ENCODE measurements at regions not wholly inside any gene's neighbourhood (a gene's known extent, or its start where the extent isn't known, plus 50 kb on each side); places are given as distances from the start of the nearest gene placed in this dataset.

- H2AFZ ChIP-seq (ENCODE audit: low read length) = no peak overlapping the region
- CTCF ChIA-PET (ENCODE audit: partially characterized antibody) = interaction anchor here (0.6 kb wide), 1 partner anchor 82 kb away, joined by 3 read pairs; no protein-coding TSS in a partner anchor
- POLR2A ChIA-PET (ENCODE audit: partially characterized antibody) = no interaction called here
- no peak overlapping the region for H3K4me3 ChIP-seq (ENCODE audit: extremely low read depth in 1 of 4, insufficient read depth in 2 of 4, low read depth in 3 of 4, low read length in 4 of 4)
- no peak overlapping the region for H2BK12ac ChIP-seq (ENCODE audit: low read depth, low read length)
- H3K4ac ChIP-seq (replicated peaks; ENCODE audit: insufficient read length, low read depth, low read length) = no peak overlapping the region
- no peaks in the 10 kb centered on the region for H3K23me2 ChIP-seq (ENCODE audit: low read depth, low read length)
- no peak for TF ChIP-seq KDM1A (IDR thresholded peaks at IDR 0.05; ENCODE audit: borderline replicate concordance, low read length)
- TF ChIP-seq TCF12 (IDR thresholded peaks at IDR 0.05; ENCODE audit: low read depth, low read length) = no peak
- TF ChIP-seq SUZ12 (IDR thresholded peaks at IDR 0.05; ENCODE audit: low read length) = no peak
- TF ChIP-seq CBX8 (IDR thresholded peaks at IDR 0.05; ENCODE audit: borderline replicate concordance, low read depth, low read length) = no peak
- H4K5ac ChIP-seq (ENCODE audit: insufficient read length, low read depth, low read length) = no peak overlapping the region
- no peak overlapping the region for H2BK20ac ChIP-seq (ENCODE audit: low read length)
- H4K20me1 ChIP-seq (replicated peaks in 1 of 2; ENCODE audit: control insufficient read depth in 1 of 2, insufficient read depth in 2 of 2, low read length in 2 of 2) = no peaks in the 10 kb centered on the region
- H4K8ac ChIP-seq (ENCODE audit: extremely low read depth, insufficient read depth, low read length) = no peak overlapping the region
- no peak overlapping the region for H3K14ac ChIP-seq (ENCODE audit: insufficient read length)
- 92% methylated on average over 4 of the region's 4 CpGs; no CpG with 5 or more reads in 1 of the 2 experiments for whole genome bisulfite sequencing, 2 experiments (ENCODE audit: extremely low coverage in 1 of 2, insufficient coverage in 1 of 2, insufficient read length in 1 of 2, insufficient replicate concordance in 2 of 2, low coverage in 1 of 2, low lambda C conversion rate in 2 of 2, missing lambda C conversion rate in 1 of 2)
- no peaks in the 10 kb centered on the region for H3K79me2 ChIP-seq (ENCODE audit: control insufficient read depth in 1 of 2, insufficient read depth in 2 of 2, low read length in 2 of 2)
- no peaks in the 10 kb centered on the region for H3K27me3 ChIP-seq (replicated peaks in 1 of 4; ENCODE audit: control insufficient read depth in 3 of 4, extremely low read depth in 1 of 4, insufficient read depth in 3 of 4, low read length in 3 of 4)
- H3K4me1 ChIP-seq (replicated peaks in 1 of 4; ENCODE audit: control insufficient read depth in 3 of 4, insufficient read depth in 4 of 4, low read length in 3 of 4) = peaks cover 0 to 3% (median 0%) of the 10 kb centered on the region in 4 experiments; a peak in 1 of 7 replicates
- H3K4me2 ChIP-seq (ENCODE audit: insufficient read depth in 1 of 2, low read depth in 2 of 2, low read length in 2 of 2) = no peak overlapping the region
- H3K9ac ChIP-seq (replicated peaks in 1 of 4; ENCODE audit: extremely low read depth in 1 of 4, low read depth in 3 of 4, low read length in 3 of 4) = no peak overlapping the region
- H2BK120ac ChIP-seq (replicated peaks; ENCODE audit: low read depth, low read length) = no peak overlapping the region
- no peak overlapping the region for H2AK5ac ChIP-seq (ENCODE audit: low read depth, low read length)
- no peak overlapping the region for H4K91ac ChIP-seq (replicated peaks; ENCODE audit: insufficient read length, low read length)
- DNase-seq (ENCODE audit: low read depth in 1 of 2, low spot score in 2 of 2) (no peak), FAIRE-seq (no peak)
- H3K79me1 ChIP-seq (ENCODE audit: low read depth, low read length) = no peaks in the 10 kb centered on the region
- H3K18ac ChIP-seq (ENCODE audit: extremely low read depth, low read length) = no peak overlapping the region
- no peak overlapping the region for H3K27ac ChIP-seq (ENCODE audit: low read depth, low read length)
- H2BK5ac ChIP-seq (ENCODE audit: low read depth, low read length) = no peak overlapping the region
- H3K9me3 ChIP-seq (ENCODE audit: insufficient read depth in 2 of 2, low read depth in 1 of 2, low read length in 1 of 2) = no peaks in the 10 kb centered on the region
- no peaks in the 10 kb centered on the region for H3K36me3 ChIP-seq (ENCODE audit: control insufficient read depth in 2 of 4, insufficient read depth in 4 of 4, low read length in 3 of 4)
- no peak overlapping the region for H3K23ac ChIP-seq (ENCODE audit: insufficient read length)
- no peak overlapping the region for H2BK15ac ChIP-seq (ENCODE audit: low read length)
- H3K56ac ChIP-seq (replicated peaks; ENCODE audit: insufficient read length, low read depth, low read length) = no peak overlapping the region
Measured at GRCh38 chr2:6724605-6725140, 141.0 kb downstream of the CMPK2 start.

Data from H1 (cell line).